A673 (cell line): ENCODE measurements at regions not wholly inside any gene's neighbourhood (a gene's known extent, or its start where the extent isn't known, plus 50 kb on each side); places are given as distances from the start of the nearest gene placed in this dataset.

Experiments
- CTCF ChIP-seq: fragments of 300-800, 200-600 bp; sonication (generic); conservative IDR thresholded peaks from 2 replicates; pipeline ENCODE4 v1.5.1; 2017; ENCODE audit warnings: low read depth, mild to moderate bottlenecking, antibody characterized with exemption, low read length, moderate library complexity, mixed read lengths
- EZH2 ChIP-seq: fragments of 200-600 bp; sonication (generic); IDR thresholded peaks from 2 replicates; pipeline ENCODE4 v1.6.1; 2017; ENCODE audit warnings: borderline replicate concordance, low read depth, mild to moderate bottlenecking, mixed read lengths, antibody characterized with exemption, low read length; ENCODE audit not compliant: poor library complexity, severe bottlenecking

DNA sequence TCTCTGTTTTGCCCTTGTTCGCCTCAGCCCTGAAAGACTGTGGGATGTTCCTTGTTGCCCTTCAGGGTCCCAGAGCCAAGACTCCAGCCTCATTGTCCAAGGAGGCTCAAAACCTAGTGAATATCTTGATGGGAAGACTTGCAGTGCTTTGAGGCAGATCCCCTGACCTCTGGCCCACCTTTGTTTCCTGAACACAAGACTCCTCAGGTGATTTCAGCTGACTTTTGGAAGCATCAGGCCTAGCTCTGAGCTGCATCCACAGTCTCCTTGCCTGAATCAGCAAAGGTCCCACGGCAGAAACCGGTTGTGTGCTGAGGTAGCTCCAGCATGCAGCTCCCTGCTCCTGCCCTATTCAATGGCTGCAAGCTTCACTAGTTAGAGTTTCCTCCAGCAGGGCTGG lies 159.3 kb upstream of the B3GAT1 start:
- TF ChIP-seq CTCF (no peak), EZH2 (no peak)
